ENCODE measurements at regions not wholly inside any gene's neighbourhood (a gene's known extent, or its start where the extent isn't known, plus 50 kb on each side); places are given as distances from the start of the nearest gene placed in this dataset.

DNA sequence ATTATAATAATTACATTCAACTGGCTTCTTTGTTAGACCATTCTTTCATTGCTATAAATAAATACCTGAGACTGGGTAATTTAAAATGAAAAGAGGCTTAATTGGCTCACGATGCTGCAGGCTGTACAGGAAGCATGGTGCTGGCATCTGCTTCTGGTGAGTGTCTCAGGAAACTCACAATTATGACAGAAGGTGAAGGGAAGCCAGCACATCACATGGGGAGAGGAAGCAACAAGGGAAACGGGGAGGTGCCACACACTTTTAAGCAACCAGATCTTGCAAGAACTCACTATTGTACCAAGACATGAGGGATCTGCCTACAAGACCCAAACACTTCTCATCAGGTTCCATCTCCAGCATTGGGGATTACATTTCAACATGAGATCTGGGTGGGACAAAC is 413.1 kb upstream of the ARRDC4 start:
- Histone ChIP-seq H3K36me3 (no peaks in the 10 kb centered on the region), H3K27me3 (no peaks in the 10 kb centered on the region)
- intact Hi-C loops (cut with DNase I): no loop called here

DNA sequence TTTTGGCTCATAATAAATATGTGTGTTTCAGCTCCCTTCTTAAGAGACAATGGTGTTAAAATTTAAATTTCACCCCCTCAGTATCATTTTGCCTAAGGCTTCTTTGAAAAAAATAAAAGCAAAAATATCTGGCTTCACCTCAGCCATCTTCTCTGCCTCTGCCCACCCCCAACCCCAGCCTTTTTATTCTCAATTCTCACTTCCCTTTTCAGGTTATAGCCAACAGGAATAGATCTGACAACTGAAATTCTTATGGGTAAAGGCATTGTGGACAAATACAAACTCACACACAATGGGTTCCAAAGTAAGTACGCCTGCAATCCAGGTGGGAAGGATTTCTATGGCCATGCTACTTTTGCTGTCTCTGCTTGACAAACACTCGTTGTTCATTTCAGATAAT is 399.0 kb upstream of the ARRDC4 start:
- intact Hi-C loops (cut with DNase I): loop anchor here (5.0 kb wide), 1 partner anchor 41 kb away; no protein-coding TSS in a partner anchor
- H3K4me3 ChIP-seq: no peak overlapping the region
- H3K9me3 ChIP-seq: no peaks in the 10 kb centered on the region
- no peak overlapping the region for H3K27ac ChIP-seq
- no peaks in the 10 kb centered on the region for H3K4me1 ChIP-seq
- TF ChIP-seq, protein P1, sequence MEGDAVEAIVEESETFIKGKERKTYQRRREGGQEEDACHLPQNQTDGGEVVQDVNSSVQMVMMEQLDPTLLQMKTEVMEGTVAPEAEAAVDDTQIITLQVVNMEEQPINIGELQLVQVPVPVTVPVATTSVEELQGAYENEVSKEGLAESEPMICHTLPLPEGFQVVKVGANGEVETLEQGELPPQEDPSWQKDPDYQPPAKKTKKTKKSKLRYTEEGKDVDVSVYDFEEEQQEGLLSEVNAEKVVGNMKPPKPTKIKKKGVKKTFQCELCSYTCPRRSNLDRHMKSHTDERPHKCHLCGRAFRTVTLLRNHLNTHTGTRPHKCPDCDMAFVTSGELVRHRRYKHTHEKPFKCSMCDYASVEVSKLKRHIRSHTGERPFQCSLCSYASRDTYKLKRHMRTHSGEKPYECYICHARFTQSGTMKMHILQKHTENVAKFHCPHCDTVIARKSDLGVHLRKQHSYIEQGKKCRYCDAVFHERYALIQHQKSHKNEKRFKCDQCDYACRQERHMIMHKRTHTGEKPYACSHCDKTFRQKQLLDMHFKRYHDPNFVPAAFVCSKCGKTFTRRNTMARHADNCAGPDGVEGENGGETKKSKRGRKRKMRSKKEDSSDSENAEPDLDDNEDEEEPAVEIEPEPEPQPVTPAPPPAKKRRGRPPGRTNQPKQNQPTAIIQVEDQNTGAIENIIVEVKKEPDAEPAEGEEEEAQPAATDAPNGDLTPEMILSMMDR (IDR thresholded peaks at IDR 0.05): no peak
- DNase-seq (ENCODE audit: low spot score in 2 of 2): no peak
- no peaks in the 10 kb centered on the region for H3K36me3 ChIP-seq
- no peaks in the 10 kb centered on the region for H3K27me3 ChIP-seq

More for the DNA sequence above, 413.1 kb upstream of the ARRDC4 start:
- DNase-seq (ENCODE audit: low spot score in 2 of 2): no peak
- no peak overlapping the region for H3K27ac ChIP-seq
- H3K4me3 ChIP-seq: no peak overlapping the region
- H3K4me1 ChIP-seq: no peaks in the 10 kb centered on the region
- TF ChIP-seq, protein P1 (IDR thresholded peaks at IDR 0.05): no peak
- peaks cover 0 to 4% of the 10 kb centered on the region in 2 donors for H3K9me3 ChIP-seq

DNA sequence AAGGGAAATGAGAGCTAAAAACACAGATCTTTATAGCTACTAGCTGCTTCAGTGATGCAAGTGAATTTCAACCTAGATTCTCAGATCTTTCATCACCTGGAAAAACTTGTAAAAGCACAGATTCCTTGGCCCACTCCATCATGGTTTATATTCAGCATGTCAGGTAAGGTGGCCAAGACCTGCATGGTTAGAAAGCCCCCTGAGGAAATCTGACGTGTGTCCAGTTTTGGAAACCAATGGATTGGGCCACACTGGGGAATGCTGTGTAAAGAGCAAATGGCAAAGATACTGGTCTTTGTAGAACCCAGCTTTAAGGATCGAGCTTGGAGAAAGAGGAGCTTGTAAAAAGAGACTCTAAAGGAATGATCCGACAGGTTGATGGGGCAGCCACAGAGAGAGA is 397.0 kb upstream of the ARRDC4 start:
- intact Hi-C loops (cut with DNase I): loop anchor here (5.0 kb wide), 1 partner anchor 39 kb away; no protein-coding TSS in a partner anchor
- H3K27me3 ChIP-seq: no peaks in the 10 kb centered on the region
- H3K9me3 ChIP-seq: no peaks in the 10 kb centered on the region
- DNase-seq (ENCODE audit: low spot score in 2 of 2): no peak
- H3K4me1 ChIP-seq: no peaks in the 10 kb centered on the region
- H3K4me3 ChIP-seq: no peak overlapping the region
- no peak overlapping the region for H3K27ac ChIP-seq
- no peaks in the 10 kb centered on the region for H3K36me3 ChIP-seq
- TF ChIP-seq, protein P1 (IDR thresholded peaks at IDR 0.05): no peak

DNA sequence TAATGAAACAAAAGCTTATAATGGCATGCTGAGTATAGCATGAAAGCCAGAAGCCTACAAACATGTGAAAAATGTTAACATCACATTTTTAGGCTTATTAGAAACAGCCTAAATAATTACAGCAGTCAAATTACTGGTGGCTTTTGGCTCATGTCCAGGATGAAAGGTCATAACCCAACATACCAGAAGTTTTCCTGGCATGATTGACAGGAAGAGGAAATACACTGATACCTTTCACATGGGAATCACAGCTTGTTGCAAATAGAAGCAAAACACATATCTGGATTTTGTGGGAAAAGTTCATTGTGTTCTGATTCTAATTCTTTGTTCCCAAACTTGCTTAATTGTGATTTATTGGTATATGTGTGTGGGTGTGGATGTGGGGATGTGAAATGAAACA is 393.5 kb upstream of the ARRDC4 start:
- Histone ChIP-seq H3K27ac (no peak overlapping the region), H3K36me3 (no peaks in the 10 kb centered on the region), H3K4me1 (no peaks in the 10 kb centered on the region), H3K9me3 (no peaks in the 10 kb centered on the region), H3K27me3 (no peaks in the 10 kb centered on the region), H3K4me3 (no peak overlapping the region)
- no peak for DNase-seq (ENCODE audit: low spot score in 2 of 2)
- TF ChIP-seq, protein P1 (IDR thresholded peaks at IDR 0.05): no peak
- intact Hi-C loops (cut with DNase I): no loop called here

DNA sequence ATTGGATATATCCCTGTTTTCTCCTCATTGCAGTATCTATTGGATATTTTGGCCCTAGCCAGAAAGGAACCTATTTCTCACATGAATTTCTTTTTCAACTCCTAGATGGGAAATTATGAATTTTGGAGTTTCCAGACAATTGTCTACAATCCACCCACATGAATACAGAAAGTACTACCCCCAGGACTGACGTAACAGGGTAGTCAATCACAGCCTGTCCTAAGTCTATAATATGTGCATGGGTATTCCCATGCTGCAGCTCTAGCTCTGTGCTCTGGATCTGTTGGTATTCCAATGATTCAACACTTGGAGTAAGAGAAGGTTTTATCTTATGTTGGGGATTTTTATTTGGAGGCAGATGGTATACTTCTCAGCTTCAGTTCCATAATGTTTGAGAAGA is 393.1 kb upstream of the ARRDC4 start:
- no peaks in the 10 kb centered on the region for H3K4me1 ChIP-seq
- H3K9me3 ChIP-seq: no peaks in the 10 kb centered on the region
- intact Hi-C loops (cut with DNase I): no loop called here
- no peaks in the 10 kb centered on the region for H3K27me3 ChIP-seq
- no peak for DNase-seq (ENCODE audit: low spot score in 2 of 2)
- H3K4me3 ChIP-seq: no peak overlapping the region
- no peaks in the 10 kb centered on the region for H3K36me3 ChIP-seq
- TF ChIP-seq, protein P1 (IDR thresholded peaks at IDR 0.05): no peak
- H3K27ac ChIP-seq: no peak overlapping the region
